Astrocyte (in vitro differentiated cells and primary cell): ENCODE measurements at regions not wholly inside any gene's neighbourhood (a gene's known extent, or its start where the extent isn't known, plus 50 kb on each side); places are given as distances from the start of the nearest gene placed in this dataset.

Experiments
- CTCF ChIP-seq: IDR thresholded peaks from 2 replicates; pipeline ENCODE4 v1.5.1; 2011; ENCODE audit warnings: low read depth, mild to moderate bottlenecking, inconsistent platforms, low read length, moderate library complexity; ENCODE audit not compliant: insufficient read depth
- EZH2 ChIP-seq: IDR thresholded peaks from 2 replicates; pipeline ENCODE4 v1.6.1; 2012; ENCODE audit warnings: mild to moderate bottlenecking, low read length, inconsistent platforms; ENCODE audit not compliant: insufficient read depth

GRCh38 chr10:70962686-70963085, 74.3 kb upstream of the PCBD1 start:
- TF ChIP-seq CTCF = no peak
- TF ChIP-seq EZH2 = no peak
